GM12892 (cell line): ENCODE measurements at regions not wholly inside any gene's neighbourhood (a gene's known extent, or its start where the extent isn't known, plus 50 kb on each side); places are given as distances from the start of the nearest gene placed in this dataset.

Experiments
- POLR2A ChIP-seq: IDR thresholded peaks from 2 replicates; pipeline ENCODE4 v1.6.1; 2011; ENCODE audit warnings: low read depth, low read length, control low read depth
- POLR2AphosphoS5 ChIP-seq: IDR thresholded peaks from 2 replicates; pipeline ENCODE4 v1.6.1; 2011; ENCODE audit warnings: low read depth, low read length, control low read depth

DNA sequence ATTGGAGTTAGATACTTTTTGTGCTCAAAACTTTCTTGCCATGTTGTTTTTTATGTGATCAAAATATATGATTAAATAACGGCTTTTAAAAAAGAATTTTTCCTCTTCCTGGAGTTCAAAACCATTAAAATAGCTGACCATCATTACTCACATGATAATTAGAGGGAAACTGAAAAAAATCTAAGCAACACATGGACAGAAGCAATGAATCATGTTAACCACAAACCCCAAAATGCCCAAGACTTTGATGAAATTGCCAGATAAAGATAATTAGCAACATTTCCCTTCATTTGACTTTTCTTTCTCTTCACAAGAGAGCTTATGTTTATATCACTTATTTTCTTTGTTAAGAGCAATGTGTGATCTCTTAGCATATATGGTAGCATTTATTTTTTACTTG, 1294.2 kb downstream of the EFNA5 start:
- TF ChIP-seq POLR2A = no peak
- no peak for TF ChIP-seq POLR2AphosphoS5
